GM10248 (cell line): ENCODE measurements at regions not wholly inside any gene's neighbourhood (a gene's known extent, or its start where the extent isn't known, plus 50 kb on each side); places are given as distances from the start of the nearest gene placed in this dataset.
A peak's percentile ranks its signal among the peaks of the same experiment; 100 is the strongest.
"Not testable (repeated sequence)": the region's sequence is repeated elsewhere in the genome, so short reads cannot be mapped to it uniquely, and the experiment has no call there.

ENCODE experiments used
- CTCF ChIA-PET: fragments of 300-600 bp; sonication (Branson Sonifier 250); formaldehyde crosslinking; extraction: SDS; loops from one replicate; lab custom pipeline; 2021; ENCODE audit warnings: antibody characterized with exemption; lab: Yijun Ruan, JAX
- POLR2A ChIA-PET: fragments of 350-650 bp; sonication (Branson Sonifier 250); formaldehyde crosslinking; extraction: SDS; loops from one replicate; lab custom pipeline; 2020; ENCODE audit warnings: antibody characterized with exemption; lab: Yijun Ruan, JAX
- DNase-seq: peaks from one replicate; pipeline ENCODE4 v3.0.0; 2012; ENCODE audit errors: extremely low spot score
- TF ChIP-seq, protein P1 (sequence below): IDR thresholded peaks from 2 replicates; pipeline ENCODE4 v1.5.1; 2012; ENCODE audit warnings: mild to moderate bottlenecking, low read depth; ENCODE audit errors: extremely low read depth, missing control alignments, control extremely low read depth

DNA sequence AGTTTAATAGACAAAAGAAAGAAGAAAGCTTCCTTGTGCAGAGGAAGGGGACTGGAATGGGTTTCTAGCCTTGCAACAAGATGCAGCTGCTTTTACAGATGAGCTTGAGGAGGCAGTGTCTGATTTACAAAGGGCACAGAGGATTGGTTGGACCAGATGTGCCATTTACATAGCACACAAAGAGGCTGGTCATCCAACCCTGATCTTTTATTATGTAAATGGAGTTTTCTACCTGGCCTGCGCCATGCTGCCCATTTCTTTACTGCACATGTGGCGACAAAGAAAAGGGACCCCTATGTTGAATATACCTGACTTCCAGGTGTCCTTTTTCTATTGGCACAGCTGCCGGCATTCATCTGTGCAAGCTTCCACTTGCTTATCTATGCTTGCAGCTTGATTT lies 409.4 kb upstream of the FRG2C start:
- POLR2A ChIA-PET, result no interaction called here
- TF ChIP-seq, protein P1, sequence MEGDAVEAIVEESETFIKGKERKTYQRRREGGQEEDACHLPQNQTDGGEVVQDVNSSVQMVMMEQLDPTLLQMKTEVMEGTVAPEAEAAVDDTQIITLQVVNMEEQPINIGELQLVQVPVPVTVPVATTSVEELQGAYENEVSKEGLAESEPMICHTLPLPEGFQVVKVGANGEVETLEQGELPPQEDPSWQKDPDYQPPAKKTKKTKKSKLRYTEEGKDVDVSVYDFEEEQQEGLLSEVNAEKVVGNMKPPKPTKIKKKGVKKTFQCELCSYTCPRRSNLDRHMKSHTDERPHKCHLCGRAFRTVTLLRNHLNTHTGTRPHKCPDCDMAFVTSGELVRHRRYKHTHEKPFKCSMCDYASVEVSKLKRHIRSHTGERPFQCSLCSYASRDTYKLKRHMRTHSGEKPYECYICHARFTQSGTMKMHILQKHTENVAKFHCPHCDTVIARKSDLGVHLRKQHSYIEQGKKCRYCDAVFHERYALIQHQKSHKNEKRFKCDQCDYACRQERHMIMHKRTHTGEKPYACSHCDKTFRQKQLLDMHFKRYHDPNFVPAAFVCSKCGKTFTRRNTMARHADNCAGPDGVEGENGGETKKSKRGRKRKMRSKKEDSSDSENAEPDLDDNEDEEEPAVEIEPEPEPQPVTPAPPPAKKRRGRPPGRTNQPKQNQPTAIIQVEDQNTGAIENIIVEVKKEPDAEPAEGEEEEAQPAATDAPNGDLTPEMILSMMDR, result no peak
- DNase-seq, result no peak
- CTCF ChIA-PET, result interaction anchor here (1.3 kb wide), 1 partner anchor 16 kb away, joined by 5 read pairs; no protein-coding TSS in a partner anchor

DNA sequence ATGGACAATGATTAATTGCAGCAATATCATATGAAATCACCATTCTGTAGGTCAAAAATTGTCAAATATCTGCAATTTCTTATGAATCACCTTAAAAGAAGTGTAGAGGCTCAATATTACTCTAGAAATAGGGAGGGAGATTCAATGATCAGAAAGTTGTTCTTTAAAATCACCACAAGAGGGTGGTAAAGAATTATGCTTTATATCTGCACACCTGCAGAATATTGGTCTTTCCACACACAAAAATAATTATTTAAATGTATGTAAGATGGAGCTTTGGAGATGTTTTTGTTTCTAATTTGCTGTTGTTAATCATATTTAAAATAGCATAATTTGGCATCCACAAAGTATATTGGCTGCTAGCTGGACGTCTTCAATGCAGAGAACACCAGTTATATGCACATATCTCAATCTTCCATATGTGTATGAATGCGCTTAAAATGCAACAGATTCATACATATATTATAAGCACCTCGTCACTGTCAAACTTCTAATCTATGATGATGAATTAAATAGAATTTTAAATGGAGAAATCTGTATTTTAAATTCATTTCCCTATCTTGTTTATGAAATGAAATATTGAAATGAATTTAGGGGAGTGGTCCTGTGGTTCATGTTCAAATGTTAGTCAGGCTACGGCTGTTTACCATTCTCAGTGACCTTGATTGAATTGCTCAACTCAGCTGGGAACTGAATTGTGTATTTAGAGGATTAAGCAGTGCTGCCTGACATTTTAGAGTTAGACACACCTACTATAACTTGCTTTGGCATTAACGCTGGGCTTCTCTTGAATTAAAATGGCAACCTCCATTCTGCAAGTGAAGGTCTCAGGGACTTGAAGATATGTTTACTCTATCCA lies 405.1 kb upstream of the FRG2C start:
- TF ChIP-seq, protein P1, result peak; percentile 9
- DNase-seq, POLR2A ChIA-PET: not testable (repeated sequence)
- CTCF ChIA-PET, result interaction anchor here (1.3 to 1.4 kb wide), 2 partner anchors 11 to 384 kb away, joined by 4 to 6 read pairs; no protein-coding TSS in a partner anchor

DNA sequence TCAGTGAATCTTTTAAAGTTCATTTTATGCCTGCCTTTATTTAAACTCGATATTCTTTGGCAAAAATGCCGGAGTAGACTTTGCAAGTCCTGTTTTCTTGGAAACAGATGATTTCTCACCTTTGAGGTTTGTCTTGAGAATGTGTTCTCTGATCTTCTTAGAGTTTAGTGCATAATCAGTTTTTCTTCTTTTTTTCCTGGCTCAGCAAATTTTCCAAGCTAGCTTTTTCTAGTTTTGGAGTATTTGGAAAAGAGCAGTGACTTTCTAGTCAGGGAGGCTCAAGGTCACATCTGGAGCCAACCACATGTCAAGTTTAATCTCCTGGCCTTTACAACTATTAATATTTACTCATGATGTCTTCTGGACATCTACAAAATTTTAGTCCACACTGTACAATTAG lies 403.2 kb upstream of the FRG2C start:
- CTCF ChIA-PET, POLR2A ChIA-PET, DNase-seq: not testable (repeated sequence)

DNA sequence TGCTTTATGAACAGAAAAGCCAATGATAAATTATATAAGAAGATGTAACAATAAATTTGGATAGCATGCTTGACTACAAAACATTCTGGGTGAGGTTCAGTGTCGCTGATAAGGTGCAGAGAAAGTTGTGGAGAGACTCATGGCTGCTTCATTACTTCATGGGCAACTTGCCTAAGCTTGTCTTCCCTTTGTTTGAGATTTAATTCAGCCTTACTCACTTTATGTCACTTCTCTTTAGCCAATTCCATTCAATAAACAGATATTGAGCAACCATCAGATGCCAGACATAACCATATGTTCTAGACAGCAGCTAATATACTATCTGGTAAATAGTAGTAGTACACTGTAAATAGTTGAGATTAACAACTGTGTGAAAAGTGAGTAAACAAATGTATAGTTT lies 401.5 kb upstream of the FRG2C start:
- TF ChIP-seq, protein P1, result no peak
- ChIA-PET CTCF (interaction anchor here (1.6 kb wide), 1 partner anchor 167 kb away, joined by 4 read pairs; no protein-coding TSS in a partner anchor), POLR2A (no interaction called here)
- no peak for DNase-seq

DNA sequence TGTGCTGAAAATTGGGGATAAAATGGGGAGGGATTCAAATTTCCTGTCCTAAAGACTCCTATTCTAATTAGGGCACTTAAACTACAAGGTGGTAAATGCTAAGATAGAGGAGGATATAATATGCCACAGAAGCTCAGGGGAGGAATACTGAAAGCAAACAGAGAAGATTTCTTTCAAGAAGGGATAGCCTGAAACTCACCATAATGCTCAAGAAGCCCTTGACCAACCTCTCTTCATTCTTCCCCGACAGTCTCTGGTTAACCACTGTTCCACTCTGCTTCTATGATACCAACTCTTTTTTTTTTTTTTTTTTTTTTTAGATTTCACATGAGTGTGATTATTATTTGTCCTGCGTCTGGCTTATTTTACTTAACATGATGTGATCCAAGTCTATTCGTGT lies 398.2 kb upstream of the FRG2C start:
- TF ChIP-seq, protein P1, result no peak
- CTCF ChIA-PET, result no interaction called here
- DNase-seq, result no peak
- POLR2A ChIA-PET, result no interaction called here

DNA sequence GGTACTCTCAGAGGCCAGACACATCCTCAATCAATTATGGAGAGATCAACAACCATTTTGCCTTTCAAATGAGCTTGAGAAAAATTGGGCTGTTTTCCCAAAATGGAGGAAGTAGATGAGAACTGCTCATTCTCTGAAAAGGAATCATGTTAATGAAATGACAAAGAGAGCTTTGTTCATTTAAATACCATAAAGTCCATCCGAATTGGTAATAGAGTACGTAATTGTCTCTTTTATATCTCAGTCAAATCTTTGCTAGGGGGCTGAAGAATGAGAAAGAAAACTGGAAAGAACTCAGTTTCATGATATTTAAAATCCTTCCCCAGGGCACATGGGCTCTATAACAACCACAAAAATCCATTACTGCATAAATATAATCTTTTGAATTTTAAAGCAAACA lies 395.6 kb upstream of the FRG2C start:
- POLR2A ChIA-PET, DNase-seq: not testable (repeated sequence)
- CTCF ChIA-PET, result interaction anchor here (1.3 kb wide), 1 partner anchor 15 kb away, joined by 4 read pairs; no protein-coding TSS in a partner anchor

DNA sequence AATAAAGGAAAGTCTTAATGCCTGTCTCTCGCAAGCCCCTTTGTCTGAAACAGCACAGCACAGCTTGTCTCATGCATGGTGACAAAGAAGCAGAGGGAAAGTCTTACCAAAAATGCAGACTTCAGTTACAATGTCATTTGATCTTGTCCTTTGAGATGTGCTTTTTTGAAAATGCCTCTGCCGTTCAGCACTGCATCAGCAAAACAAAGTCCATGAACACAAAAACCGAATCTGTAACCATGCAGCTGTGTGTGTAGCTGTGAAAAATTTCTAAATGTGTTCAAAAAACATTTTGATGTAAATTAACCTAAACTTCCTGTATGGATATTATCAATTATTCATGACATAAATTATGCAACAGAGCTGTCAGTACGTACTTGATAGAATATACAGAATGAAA lies 391.9 kb upstream of the FRG2C start:
- DNase-seq, POLR2A ChIA-PET: not testable (repeated sequence)
- CTCF ChIA-PET, result interaction anchor here (2.3 kb wide), 1 partner anchor 18 kb away, joined by 5 read pairs; no protein-coding TSS in a partner anchor

DNA sequence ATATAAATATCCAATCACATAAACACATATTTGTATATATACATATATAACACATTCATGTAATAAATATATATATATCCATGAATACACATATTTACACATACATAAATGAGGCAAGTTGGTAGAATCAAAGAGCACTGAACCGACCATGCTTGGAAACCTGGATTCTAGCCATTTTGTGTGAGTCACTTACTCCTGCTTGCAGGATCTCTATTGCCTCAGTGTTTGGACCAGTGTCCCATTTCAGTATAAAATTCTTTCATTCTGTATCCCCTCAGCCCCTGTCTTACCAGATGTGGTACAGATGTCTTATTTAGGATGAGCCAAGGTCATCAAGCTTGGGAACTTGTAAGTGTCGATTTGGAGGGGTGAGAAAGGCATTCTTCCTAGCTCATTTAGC lies 391.4 kb upstream of the FRG2C start:
- ChIA-PET CTCF (no interaction called here), POLR2A (no interaction called here)
- TF ChIP-seq, protein P1, result no peak
- DNase-seq, result no peak

DNA sequence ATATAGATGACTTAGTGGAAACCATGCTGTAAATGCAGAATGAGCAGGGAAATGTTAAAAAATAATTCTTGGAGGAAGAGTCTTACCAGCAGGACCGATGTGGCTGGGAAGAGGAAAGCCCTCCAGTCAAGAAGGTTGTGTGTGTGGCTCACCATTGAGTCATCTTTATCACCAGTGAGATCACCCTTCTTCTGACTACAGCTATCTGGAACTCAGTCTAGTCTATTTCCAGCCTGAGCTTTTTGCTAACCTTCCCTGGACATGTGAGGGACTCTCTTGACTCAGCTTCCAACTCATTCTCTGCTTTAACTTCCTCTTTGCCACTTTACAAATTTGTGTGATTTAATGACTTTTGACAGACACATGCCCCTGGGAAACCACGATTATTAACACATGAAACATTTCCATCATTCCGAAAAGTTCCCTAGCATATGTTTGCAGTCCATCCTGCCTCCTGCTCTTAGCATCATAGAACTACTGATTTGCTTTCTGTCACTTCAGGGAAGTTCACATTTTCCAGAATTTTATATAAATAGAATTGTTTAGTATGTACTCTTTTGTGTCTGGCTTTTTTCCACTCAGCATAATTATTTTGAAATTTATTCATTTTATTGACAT lies 378.5 kb upstream of the FRG2C start:
- CTCF ChIA-PET, POLR2A ChIA-PET, DNase-seq: not testable (repeated sequence)

DNA sequence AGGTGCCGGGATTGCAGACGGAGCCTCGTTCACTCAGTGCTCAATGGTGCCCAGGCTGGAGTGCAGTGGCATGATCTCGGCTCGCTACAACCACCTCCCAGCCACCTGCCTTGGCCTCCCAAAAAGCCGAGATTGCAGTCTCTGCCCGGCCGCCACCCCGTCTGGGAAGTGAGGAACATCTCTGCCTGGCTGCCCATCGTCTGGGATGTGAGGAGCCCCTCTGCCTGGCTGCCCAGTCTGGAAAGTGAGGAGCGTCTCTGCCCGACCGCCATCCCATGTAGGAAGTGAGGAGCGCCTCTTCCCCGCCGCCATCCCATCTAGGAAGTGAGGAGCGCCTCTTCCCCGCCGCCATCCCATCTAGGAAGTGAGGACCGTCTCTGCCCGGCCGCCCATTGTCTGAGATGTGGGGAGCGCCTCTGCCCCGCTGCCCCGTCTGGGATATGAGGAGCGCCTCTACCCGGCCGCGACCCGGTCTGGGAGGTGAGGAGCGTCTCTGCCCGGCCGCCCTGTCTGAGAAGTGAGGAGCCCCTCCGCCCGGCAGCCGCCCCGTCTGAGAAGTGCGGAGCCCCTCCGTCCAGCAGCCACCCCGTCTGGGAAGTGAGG lies 375.1 kb upstream of the FRG2C start:
- CTCF ChIA-PET, DNase-seq, POLR2A ChIA-PET: not testable (repeated sequence)
